Activated CD4-positive, alpha-beta T cell treated with anti-CD3 and anti-CD28 coated beads for 48 hours (primary cell): ENCODE measurements at regions not wholly inside any gene's neighbourhood (a gene's known extent, or its start where the extent isn't known, plus 50 kb on each side); places are given as distances from the start of the nearest gene placed in this dataset.
"Not testable (repeated sequence)": the region's sequence is repeated elsewhere in the genome, so short reads cannot be mapped to it uniquely, and the experiment has no call there.

Experiments used
- DNase-seq: peaks from one replicate; pipeline ENCODE4 v3.0.0-alpha.2; 2020

DNA sequence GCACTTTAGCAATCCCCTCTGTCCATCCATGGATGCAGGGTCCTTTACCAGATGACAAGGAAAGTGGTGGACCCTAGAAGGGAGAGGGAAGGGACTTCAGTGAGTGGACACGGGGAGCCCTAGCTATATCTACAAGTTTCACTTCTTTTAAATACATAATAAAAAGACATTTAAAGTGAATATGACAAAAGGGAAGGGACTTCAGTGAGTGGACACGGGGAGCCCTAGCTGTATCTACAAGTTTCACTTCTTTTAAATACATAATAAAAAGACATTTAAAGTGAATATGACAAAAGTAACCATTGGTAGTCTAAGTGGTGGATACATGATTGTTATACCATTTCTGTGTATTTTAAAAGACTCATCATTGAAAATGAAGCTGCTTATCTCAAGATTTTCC is 81.9 kb upstream of the HES1 start:
- no peak for DNase-seq

DNA sequence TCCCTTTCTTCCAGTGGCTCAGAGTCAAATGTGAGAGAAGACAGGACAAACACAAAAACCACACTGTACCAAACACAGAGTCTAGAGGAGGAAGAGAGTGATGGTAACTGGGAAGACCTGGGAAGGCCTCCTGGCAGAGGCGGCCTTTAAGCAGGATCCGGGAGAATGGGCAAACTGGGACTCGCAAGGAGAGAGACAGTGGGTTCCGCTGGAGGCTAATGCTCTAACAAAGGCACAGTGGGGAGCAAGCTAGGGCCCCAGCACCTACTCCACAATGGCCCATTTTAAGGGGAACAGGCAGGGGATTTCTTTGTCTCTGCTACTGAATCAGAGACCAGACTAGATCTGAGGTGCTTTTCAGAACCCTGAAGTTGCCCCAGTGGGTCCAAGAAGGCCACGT is 81.4 kb upstream of the HES1 start:
- no peak for DNase-seq

DNA sequence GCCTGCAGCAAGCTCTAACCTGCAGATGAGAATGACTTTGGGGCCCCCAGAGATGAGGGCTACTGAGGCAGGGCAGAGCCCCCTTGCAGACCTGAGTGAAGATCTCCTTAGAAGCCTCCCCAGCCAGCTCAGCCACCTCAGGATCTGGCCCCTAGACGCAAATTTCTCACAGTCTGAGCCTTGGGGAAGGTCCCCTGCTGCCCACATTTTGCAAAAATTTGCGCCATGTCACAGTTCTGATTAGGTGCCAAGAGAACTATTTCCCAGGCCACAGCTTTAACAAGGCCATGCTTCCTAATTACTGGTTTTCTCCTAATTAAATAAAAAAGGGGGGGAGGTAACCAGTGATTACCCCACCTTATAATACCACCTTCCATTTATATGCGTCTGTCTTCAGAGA is 81.0 kb upstream of the HES1 start:
- no peak for DNase-seq

DNA sequence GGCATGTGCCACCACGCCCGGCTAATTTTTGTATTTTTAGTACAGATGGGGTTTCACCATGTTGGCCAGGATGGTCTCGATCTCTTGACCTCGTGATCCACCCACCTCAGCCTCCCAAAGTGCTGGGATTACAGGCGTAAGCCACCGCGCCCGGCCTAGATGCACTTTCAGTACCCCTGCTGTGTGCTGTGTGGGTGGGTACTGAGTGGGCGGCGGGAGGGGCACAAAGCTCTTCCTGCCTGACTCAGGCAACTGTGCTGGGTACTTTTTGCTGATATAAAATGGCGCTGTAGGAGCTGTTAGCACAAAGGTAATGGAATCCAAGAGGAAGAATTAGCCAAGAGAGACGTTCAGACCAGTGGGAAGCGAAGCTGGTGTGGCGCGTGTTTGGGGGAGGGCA is 79.6 kb upstream of the HES1 start:
- DNase-seq = not testable (repeated sequence)

DNA sequence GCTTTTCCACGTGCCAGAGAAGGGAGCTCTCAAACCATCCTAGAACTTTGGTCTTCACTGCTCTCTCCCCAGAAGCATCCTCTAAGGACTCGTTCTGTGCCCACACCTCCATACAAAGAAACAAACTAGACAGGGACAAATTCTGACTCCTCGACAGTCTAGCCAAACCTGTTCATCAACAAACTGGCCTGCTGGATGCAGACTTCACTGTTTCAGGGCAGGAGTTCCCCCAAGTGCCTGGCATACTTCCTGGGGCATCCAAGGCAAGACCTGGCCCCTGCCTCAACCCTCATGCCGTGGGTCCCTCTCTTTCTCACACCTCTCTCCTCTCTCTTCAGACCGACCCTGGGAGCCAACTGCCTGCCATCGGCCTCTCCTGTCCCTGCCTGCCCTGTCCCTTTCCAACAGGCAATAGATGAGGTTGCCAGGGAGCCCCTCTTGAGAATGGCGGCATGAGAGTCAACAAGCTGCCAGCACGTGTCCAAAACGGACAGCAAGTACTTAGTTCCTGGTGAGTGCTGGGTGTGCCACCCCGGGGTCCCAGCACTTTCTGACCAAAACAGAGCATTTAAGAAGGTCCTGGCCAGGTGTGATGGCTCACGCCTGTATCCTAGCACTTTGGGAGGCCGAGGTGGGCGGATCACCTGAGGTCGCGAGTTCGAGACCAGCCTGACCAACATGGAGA is 79.1 kb upstream of the HES1 start:
- no peak for DNase-seq

DNA sequence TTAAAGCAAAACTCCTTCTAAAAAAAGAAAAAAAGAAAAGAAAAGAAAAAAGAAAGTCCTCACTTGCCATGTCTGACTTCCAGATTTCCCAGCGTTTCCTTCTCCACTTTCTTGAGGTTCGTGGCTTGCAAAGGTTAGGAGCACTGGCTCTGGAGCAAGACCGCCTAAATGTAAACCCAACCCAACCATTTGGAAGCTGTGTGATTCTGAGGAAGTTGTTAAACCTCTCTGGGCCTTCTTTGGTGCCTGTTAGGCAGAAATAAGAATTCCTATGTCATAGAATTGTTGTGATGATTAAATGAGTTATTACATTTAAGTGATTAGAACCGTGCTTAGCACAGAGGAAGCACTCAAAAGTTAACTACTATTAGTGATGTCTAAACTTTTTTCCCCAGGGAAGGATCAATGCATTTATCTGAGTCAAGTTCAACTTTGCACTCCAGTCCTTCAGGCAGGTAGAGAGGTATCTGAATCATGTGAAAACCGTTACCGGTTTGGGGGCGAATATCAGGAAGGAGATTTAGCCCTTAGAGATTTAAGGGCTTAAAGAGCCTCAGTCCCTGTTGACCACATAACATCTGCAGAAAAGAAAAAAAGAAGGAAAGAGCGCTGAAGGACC is 78.3 kb upstream of the HES1 start:
- DNase-seq = no peak

DNA sequence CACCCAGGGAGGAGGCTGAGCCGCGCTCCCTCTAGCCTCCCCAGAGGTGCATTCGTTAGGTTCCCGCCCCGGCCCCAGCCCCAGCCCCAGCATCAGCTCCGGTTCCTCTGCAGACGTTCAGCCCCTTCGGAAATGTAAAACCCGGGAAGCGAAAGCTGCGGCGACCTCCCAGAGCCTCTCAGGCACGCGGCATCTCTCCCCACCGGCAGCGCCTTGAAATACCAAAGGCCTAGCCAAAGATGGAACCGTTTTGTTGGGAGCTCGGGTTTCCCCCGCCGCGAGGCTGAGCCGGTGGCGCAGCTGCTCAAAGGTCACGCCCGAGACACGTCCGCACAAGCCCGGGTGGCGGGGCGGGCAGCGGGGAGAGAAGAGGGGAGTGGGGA is 77.8 kb upstream of the HES1 start:
- DNase-seq = peak; percentile 46

DNA sequence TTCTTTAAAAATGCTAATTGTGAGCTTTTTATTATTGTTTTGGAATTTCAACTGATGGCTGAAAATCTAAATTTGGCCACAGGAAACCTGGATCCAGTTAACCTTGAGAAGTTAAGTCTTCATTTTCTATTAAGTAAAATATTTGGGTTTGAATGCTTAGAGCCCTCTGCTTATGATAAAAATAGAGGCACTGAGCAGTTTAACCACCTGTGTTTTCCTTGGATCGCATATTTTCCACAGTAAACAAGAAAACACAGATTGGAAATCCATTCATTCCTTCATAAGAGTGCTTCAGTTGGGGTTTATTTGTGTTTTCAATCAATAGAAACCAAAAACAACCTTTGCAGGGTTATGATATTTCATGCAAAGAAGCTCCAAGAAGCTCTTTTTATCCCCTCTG is 77.2 kb upstream of the HES1 start:
- no peak for DNase-seq

DNA sequence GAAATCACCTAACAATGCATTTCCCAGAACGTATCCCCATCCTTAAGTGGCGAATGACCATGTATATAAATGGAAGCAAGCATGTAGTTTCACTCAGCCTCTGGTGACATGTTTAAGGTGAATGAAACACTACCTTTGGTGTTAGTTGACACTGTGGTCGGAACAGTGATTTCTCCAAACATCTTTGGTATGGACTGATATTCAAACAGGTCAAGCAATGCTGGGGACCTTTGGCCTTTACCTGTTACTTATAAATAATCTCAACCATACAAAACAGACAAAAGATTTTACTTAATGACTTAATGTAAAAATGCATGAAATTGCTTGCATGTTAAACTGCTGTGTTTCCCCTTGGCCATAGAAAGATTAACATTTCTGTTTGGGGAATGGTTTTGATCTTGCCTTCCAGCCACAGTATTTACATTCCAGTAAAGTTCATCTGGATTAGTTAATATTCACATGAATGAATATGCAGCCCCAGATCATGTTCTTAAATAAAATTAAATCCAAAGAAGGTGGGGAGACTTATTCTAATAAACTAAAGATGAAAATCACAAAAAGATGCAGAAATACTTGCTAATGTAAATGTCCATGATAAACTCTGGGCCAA is 74.4 kb upstream of the HES1 start:
- no peak for DNase-seq

DNA sequence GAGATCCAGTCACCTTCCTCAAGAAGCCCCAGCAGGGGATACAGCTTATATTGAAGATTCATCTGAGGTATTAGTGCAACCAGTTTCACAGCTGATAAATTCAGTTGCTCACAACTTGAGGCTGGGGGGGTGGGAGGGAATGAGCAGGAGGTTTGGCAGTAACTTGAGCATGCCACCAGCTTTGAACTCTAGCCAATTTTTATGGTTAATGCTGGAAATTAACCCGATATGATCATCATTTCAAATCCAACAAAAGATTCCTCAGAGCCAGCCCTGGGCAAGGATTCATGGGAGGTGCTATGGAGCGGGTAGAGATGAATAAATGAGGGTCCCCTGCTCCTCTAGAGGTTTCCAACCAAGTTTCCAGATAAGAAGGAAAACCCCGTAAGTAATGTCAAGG is 73.1 kb upstream of the HES1 start:
- no peak for DNase-seq

DNA sequence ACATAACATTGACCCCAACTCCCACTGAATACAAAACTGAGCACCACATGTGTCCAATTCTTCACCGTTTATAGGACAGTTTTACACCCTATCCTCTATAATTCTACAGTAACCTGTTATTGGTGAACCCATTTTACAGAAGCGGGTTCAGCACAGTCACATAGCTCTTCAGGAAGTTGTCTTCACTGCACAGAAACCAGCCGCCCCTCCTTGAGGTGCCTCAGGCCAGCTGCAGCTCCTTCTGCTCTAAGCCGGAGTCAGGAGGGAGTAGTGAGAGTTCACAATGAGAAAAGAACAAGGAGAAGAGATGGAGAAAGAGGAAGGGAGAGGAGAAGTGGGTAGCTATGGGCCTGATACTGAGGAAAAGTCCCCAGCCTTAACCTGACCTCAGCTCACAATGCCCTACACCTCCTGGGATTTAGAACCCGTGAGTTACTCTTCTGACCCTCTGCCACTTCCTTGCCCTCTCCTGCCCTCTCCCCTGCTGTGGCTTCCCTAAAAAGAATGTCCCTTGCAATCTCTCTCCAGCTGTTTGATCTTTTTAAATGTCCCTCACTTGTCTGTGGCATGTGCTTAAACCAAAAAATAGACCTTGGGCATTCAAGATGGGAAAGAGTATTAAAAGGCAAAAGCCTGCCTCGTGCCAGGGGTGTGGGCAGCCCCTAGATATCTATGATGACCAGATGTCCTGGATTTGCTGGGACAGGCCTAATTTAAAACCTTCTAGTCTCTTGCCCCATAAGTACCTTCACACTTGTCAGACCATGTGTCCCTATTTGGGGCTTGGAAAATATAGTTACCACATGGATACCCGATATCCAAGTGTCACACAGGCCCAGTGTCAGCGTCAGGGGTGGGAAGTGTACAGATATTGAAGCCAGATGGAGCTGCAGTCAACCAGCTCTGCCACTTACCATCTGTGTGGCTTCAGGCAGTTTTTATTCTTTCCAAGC is 71.3 kb upstream of the HES1 start:
- DNase-seq = no peak

DNA sequence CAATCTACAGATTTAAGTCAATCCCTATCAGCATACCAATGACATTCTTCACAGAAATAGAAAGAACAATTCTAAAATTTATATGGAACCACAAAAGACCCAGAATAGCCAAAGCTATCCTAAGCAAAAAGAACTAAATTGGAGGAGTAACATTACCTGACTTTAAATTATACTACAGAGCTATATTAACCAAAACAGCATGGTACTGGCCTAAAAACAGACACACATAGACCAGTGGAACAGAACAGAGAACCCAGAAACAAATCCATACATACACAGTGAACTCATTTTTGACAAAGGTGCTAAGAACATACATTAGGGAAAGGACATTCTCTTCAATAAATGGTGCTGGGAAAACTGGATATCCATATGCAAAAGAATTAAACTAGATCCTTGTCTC is 68.6 kb upstream of the HES1 start:
- not testable (repeated sequence) for DNase-seq

DNA sequence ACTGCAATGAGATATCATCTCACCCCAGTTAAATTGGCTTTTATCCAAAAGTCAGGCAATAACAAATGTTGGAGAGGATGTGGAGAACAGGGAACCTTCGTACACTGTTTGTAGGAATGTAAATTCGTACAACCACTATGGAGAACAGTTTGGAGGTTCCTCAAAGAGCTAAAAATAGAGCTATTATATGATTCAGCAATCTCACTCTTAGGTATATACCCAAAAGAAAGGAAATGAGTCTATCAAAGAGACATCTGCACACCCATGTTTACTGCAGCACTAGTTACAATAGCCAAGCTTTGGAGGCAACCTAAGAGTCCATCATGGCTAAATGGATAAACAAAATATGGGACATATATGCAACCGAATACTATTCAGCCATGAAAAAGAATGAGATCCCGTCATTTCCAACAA is 68.0 kb upstream of the HES1 start:
- no peak for DNase-seq

DNA sequence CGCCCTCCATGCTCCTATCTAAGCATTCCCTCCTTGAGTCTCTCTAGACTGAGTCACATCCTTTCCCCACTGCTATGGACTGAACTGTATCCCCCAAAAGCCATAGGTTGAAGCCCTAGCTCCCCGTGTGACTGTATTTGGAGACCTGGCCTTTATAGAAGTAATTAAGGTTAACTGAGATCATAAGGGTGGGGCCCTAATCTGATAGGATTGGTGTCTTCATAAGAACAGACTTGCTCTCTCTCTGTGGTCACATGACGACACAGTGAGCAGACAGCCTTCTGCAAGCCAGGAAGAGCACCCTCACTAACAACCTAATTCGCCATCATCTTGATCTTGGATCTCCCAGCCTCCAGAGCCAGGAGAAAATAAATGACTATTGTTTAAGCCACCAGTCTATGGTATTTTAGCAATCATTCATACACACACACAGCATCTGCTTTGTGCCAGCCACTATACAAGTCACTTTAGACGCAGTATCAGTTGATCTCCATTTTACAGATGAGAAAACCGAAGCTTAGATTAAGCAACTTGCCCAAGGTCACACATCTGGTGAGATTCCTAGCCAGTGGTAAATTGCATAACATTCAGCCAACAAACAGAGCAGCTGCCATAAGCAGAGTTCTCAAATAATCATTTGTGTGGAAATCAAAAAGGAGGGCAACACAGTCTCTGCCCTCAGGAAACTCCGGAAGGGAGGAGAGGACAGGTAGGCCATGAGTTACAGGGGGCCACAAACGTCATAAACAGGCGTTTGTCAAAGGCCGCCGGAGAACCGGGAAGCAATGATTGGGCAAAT is 66.3 kb upstream of the HES1 start:
- no peak for DNase-seq

DNA sequence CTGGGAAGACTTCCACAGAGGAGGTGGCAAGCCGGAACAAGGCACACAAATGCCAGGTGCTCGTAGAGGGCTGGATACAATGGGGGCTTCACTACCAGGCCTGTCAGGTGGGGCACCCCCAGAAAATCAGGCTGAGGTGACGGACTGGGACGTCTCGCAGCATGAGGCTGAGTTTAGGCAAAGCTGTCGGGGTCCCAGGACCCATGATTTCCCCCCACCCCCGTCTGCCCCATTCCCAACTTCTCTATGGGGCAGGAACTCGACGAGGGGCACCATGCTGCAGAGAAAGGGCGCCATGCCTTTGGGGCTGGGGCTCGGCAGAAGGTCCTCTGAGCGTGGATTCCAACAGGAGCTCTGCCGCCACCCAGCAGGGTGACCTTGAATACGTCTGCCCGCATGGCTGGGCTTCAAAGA is 65.7 kb upstream of the HES1 start:
- no peak for DNase-seq

DNA sequence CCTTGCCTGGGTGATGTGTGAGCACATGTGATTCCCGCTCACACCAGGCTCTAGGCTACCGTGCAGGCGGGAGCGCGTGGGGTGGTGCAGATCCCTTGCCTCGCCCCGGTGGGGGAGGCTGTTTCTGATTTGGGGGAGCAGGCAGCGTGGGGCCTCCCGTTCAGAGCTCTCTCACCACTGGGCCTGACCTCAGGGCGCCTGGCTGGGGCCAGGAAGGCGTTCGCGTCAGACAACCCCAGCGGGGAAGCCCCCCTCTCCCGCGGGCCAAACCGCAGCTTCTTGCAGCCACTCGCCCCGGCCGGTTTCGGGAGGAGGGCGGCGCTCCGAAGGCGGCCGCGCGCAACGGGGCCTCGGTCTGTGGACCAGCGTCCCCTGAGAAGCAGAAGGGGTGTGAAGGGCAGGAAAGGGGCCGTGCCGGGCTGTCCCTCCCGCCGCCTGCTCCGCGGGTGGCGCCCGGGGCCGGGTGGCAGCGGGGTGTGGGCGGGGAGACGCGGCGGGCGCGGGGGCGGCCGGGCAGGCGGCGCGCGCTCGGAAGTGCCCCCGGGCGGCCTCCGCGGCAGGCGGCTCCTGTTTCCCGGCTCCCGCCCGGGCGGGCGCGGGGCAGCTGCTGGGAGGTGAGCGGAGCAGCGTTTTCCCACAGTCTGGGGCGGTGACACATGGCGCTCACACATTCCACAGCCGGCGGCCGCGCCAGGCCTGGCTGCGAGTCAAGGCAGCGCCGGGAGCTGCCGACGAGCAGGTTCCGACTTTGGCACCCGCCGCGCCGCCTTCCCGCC is 65.1 kb upstream of the HES1 start:
- peak; percentile 81 for DNase-seq

DNA sequence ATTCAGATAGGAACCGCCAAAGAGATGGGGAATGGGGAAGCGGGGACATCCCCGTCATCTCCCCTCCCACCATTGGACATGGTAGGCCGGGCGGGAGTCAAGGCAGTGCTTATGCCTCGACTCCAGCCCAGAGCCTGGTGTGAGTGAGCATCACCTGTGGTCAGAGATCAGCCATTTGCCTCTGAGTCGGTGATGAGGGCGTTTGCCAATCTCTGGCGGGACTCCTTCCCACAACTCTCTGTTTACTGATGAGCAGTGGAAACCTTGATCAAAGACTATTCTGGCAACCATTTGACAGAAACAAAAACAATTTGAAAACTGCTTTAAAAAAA is 63.9 kb upstream of the HES1 start:
- peak; percentile 28 for DNase-seq

DNA sequence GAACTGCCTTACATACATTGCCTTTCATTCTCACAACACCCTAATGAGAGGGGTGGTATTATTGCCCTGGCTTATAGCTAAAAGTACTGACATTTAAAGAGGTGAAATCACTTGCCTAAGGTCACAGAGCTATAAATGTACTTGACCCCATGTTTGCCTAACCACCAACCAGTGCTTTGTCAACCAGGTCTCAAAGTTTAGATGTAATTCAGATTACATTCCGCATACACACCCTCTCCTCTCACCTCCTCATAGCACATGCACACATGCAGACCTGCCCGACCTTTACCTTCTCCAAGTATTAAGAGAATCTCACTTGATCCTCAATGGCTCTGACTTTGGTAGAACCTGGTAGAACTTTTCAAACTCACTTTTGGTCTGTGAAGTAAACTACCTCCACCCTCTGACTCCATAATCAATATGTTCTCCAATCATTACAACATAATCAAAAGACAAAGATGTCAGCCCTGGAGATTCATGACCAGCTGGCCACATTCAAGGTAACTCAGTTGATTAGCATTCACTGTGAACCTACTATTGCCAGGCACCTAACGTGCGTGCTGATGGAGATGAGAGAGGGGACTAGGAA is 63.2 kb upstream of the HES1 start:
- no peak for DNase-seq

DNA sequence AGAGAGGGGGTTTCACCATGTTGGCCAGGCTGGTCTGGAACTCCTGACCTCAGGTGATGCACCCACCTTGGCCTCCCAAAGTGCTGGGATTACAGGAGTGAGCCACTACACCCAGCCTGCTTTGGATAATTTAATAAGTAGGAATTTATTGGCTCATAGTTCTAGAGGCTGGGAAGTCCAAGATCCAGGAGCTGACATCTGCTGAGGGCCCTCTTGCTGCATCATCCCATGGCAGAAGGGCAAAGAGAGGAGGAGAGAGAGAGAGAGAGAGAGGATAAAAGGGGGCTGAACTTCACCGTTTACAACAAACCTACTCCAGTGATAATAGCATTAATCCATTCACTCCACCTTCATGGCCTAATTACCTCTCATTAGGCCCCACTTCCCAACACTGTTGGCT is 62.0 kb upstream of the HES1 start:
- no peak for DNase-seq

DNA sequence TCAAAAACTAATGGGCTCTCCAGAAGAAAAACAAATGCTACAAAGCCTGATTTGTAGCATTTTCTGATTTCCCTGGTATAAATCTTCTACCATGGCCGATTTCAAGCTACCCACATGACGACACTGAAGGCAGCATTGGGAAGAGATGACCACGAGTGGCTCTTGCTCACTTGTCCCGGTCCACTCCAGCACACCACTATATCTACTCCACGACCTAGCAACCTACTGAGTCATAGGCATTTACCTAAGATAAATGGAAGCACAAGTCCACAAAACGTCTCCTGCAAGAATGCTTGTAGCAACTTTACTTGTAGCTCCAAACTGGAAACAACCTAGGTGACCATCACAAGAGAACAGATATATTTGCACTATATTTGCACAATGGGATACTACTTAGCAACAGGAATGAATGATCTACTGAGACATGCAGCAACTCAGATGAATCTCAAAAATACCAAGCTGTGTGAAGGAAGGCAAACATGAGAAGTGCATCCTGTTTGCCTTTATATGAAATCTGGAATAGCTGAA is 60.8 kb upstream of the HES1 start:
- DNase-seq = no peak

DNA sequence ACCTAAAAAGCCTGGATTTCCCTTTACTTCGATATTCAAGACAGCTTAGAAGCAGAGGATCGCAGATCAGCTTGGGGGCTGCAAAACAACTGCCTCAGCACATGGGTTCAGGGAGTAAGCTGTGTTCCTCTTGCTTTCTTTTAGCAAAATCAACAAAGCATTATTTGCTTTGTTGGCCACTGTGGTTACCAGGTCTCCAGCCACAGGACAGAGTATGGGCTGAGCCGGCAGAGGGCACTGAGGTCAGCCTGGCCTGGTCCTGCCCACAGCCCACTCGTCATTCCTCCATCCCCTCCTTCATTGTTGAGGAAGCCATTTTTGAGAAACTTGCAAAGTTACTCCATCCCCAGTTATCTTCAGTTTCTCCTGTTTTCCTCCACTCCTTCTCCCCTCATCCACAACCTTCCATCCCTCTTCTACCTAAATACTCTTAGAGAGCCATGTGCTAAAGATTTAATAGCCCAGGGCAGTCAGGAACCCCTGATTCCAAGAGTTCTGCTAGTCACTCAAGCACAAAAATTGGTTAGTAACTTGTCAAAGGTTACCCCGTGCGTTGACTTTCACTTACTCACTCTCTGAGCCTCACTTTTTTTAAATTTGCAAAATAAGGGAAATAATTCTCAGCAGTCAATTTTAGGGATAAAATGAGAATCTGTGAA is 60.0 kb upstream of the HES1 start:
- no peak for DNase-seq
